PC-3 (cell line): ENCODE measurements at regions not wholly inside any gene's neighbourhood (a gene's known extent, or its start where the extent isn't known, plus 50 kb on each side); places are given as distances from the start of the nearest gene placed in this dataset.

Source experiments
- ATAC-seq: fragments of 200-7000 bp; cut with Tn5 transposase; 2 replicates; pipeline ENCODE4 v1.9.1; 2020; ENCODE audit warnings: mild to moderate bottlenecking, moderate library complexity
- BruUV-seq: library from RNA; stranded (reverse); fragments of 400-500 nt; replicated peaks from 2 replicates; lab custom pipeline; 2021; lab: Mats Ljungman, UMichigan
- CTCF ChIA-PET: fragments of 300-600 bp; sonication (Branson Sonifier 250); formaldehyde crosslinking; loops from one replicate; lab custom pipeline; 2022; ENCODE audit warnings: antibody characterized with exemption; lab: Charles Lee
- POLR2A ChIA-PET: fragments of 300-600 bp; sonication (Branson Sonifier 250); formaldehyde crosslinking; loops from one replicate; lab custom pipeline; 2022; ENCODE audit warnings: antibody characterized with exemption; ENCODE audit not compliant: unreplicated experiment; lab: Charles Lee
- DNase-seq: peaks from one replicate; pipeline ENCODE4 v3.0.0-alpha.2; 2015
- H2AFZ ChIP-seq: fragments of 300-600 bp; sonication (generic); 2 replicates; pipeline ENCODE4 v1.6.0; 2016; ENCODE audit warnings: antibody characterized with exemption, low read length
- H3F3A ChIP-seq: fragments of 300-600 bp; sonication (generic); one replicate; pipeline ENCODE4 v1.6.0; 2017; ENCODE audit warnings: antibody characterized with exemption, low read length, control low read depth, mild to moderate bottlenecking; ENCODE audit not compliant: unreplicated experiment
- H3K27ac ChIP-seq: fragments of 300-600 bp; sonication (generic); 2 replicates; pipeline ENCODE4 v1.5.1; 2016; ENCODE audit warnings: mild to moderate bottlenecking, low read length
- H3K27me3 ChIP-seq: fragments of 300-600 bp; sonication (generic); 2 replicates; pipeline ENCODE4 v1.6.1; 2016; ENCODE audit warnings: low read length, mixed read lengths
- H3K36me3 ChIP-seq: fragments of 300-600 bp; sonication (generic); 2 replicates; pipeline ENCODE4 v1.6.1; 2016; ENCODE audit warnings: low read depth, mixed run types, low read length, mixed read lengths
- H3K4me1 ChIP-seq: fragments of 300-600 bp; sonication (generic); 2 replicates; pipeline ENCODE4 v1.5.1; 2016; ENCODE audit warnings: low read length; ENCODE audit not compliant: insufficient read depth
- H3K4me2 ChIP-seq: fragments of 300-600 bp; sonication (generic); 2 replicates; pipeline ENCODE4 v1.6.0; 2016; ENCODE audit warnings: low read length
- H3K4me3 ChIP-seq: fragments of 300-600 bp; sonication (generic); 2 replicates; pipeline ENCODE4 v1.5.1; 2016; ENCODE audit warnings: mild to moderate bottlenecking, low read length, mixed read lengths
- H3K79me2 ChIP-seq: fragments of 300-600 bp; sonication (generic); 2 replicates; pipeline ENCODE4 v1.6.1; 2017; ENCODE audit warnings: low read length, mixed read lengths
- H3K9ac ChIP-seq: fragments of 300-600 bp; sonication (generic); 2 replicates; pipeline ENCODE4 v1.6.0; 2016; ENCODE audit warnings: mild to moderate bottlenecking, low read length
- H3K9me2 ChIP-seq: fragments of 300-600 bp; sonication (generic); replicated peaks from 2 replicates; pipeline ENCODE4 v1.6.1; 2016; ENCODE audit warnings: mixed run types, low read length, mixed read lengths
- H3K9me3 ChIP-seq: fragments of 300-600 bp; sonication (generic); 2 replicates; pipeline ENCODE4 v1.6.1; 2016; ENCODE audit warnings: low read length, mixed read lengths
- H4K20me1 ChIP-seq: fragments of 300-600 bp; sonication (generic); 2 replicates; pipeline ENCODE4 v1.6.1; 2016; ENCODE audit warnings: low read length, mixed read lengths
- CTCF ChIP-seq: fragments of 300-600 bp; sonication (generic); conservative IDR thresholded peaks from 2 replicates; pipeline ENCODE4 v1.5.1; 2017; ENCODE audit warnings: antibody characterized with exemption, low read depth, mild to moderate bottlenecking, low read length
- EZH2 ChIP-seq: fragments of 300-600 bp; sonication (generic); IDR thresholded peaks from one replicate; pipeline ENCODE4 v1.6.1; 2017; ENCODE audit warnings: antibody characterized with exemption, mild to moderate bottlenecking, low read length; ENCODE audit not compliant: unreplicated experiment
- EZH2phosphoT487 ChIP-seq: fragments of 300-600 bp; sonication (generic); IDR thresholded peaks from 2 replicates; pipeline ENCODE4 v1.6.1; 2018; ENCODE audit warnings: mild to moderate bottlenecking, antibody characterized with exemption, low read length, borderline replicate concordance
- intact Hi-C: fragments of 100-400 bp; cut with micrococcal nuclease; formaldehyde crosslinking; loops from 2 replicates; pipeline ENCODE4 v1.9.0; 2023

- intact Hi-C loops, result no loop called here
- Histone ChIP-seq H3K9me2 (no peaks in the 10 kb centered on the region), H4K20me1 (no peaks in the 10 kb centered on the region), H2AFZ (no peak overlapping the region), H3K4me3 (no peak overlapping the region), H3K4me2 (no peak overlapping the region), H3F3A (no peaks in the 10 kb centered on the region), H3K9me3 (no peaks in the 10 kb centered on the region), H3K4me1 (no peaks in the 10 kb centered on the region), H3K9ac (no peak overlapping the region), H3K79me2 (no peaks in the 10 kb centered on the region), H3K27ac (no peak overlapping the region), H3K27me3 (no peaks in the 10 kb centered on the region), H3K36me3 (no peaks in the 10 kb centered on the region)
- ChIA-PET POLR2A (no interaction called here), CTCF (no interaction called here)
- DNase-seq (no peak), ATAC-seq (no peak)
- no TSS peak for BruUV-seq
- no peak for TF ChIP-seq EZH2phosphoT487
Measured at GRCh38 chr4:186982160-186982559, 258.5 kb upstream of the FAT1 start.

DNA sequence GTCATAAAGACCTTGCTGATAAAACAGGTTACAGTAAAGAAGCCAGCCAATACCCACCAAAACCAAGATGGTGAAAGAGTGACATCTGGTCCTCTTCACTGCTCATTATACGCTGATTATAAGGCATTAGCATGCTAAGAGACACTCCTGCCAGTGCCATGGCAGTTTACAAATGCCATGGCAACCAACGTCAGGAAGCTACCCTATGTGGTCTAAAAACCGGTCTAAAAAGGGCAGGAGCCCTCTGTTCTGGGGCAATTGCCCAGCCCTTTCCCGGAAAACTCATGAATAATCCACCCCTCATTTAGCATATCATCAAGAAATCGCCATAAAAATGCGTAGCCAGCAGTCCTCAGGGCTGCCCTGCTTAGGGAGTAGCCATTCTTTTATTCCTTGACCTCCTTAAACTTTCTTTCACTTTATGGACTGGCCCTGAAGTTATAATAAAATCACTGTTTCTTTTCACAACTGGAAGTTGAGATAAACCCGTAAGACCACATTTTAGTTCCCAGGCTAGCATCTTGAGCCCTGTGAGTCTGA lies 260.5 kb upstream of the FAT1 start:
- Histone ChIP-seq H3F3A (no peaks in the 10 kb centered on the region), H3K9me3 (no peaks in the 10 kb centered on the region), H3K36me3 (no peaks in the 10 kb centered on the region), H3K27me3 (no peaks in the 10 kb centered on the region), H3K4me3 (no peak overlapping the region), H3K27ac (no peak overlapping the region), H3K9ac (no peak overlapping the region), H4K20me1 (no peaks in the 10 kb centered on the region), H3K79me2 (no peaks in the 10 kb centered on the region), H3K4me1 (no peaks in the 10 kb centered on the region), H3K9me2 (no peaks in the 10 kb centered on the region), H3K4me2 (no peak overlapping the region), H2AFZ (no peak overlapping the region)
- CTCF ChIA-PET, result no interaction called here
- TF ChIP-seq EZH2, result no peak
- no peak for TF ChIP-seq CTCF
- no peak for TF ChIP-seq EZH2phosphoT487
- POLR2A ChIA-PET, result no interaction called here
- intact Hi-C loops, result no loop called here
- ATAC-seq, result no peak
- no peak for DNase-seq
- no TSS peak for BruUV-seq

DNA sequence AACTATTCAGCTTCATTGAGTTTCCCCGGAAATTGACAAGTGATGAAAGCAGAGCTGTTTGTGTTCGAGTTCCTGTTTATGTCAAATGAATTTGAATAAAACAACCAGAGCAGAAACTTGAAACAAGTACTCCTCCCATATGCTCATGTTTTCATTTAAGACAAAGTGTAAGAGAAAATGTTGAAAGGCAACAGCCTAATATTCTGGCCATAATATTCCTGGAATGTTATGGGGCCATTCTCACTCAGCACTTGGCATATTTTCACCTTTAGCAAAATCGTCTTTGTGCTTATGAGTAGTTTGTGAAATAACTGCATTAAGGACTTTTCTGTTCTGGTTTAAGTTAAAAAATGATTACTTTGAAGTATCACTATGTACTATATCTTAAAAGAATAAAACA lies 276.0 kb upstream of the FAT1 start:
- DNase-seq, result no peak
- no peak overlapping the region for H3K4me3 ChIP-seq
- POLR2A ChIA-PET, result no interaction called here
- H3K27me3 ChIP-seq, result no peaks in the 10 kb centered on the region
- ATAC-seq, result no peak
- no peaks in the 10 kb centered on the region for H3K36me3 ChIP-seq
- TF ChIP-seq CTCF (no peak), EZH2 (no peak), EZH2phosphoT487 (no peak)
- H3K9me3 ChIP-seq, result no peaks in the 10 kb centered on the region
- no peak overlapping the region for H3K4me2 ChIP-seq
- no peaks in the 10 kb centered on the region for H3K9me2 ChIP-seq
- no peak overlapping the region for H3K9ac ChIP-seq
- intact Hi-C loops, result no loop called here
- H3K4me1 ChIP-seq, result no peaks in the 10 kb centered on the region
- no TSS peak for BruUV-seq
- no peaks in the 10 kb centered on the region for H3F3A ChIP-seq
- H2AFZ ChIP-seq, result no peak overlapping the region
- CTCF ChIA-PET, result no interaction called here
- no peaks in the 10 kb centered on the region for H3K79me2 ChIP-seq
- H4K20me1 ChIP-seq, result no peaks in the 10 kb centered on the region
- no peak overlapping the region for H3K27ac ChIP-seq
